ENCODE measurements at regions not wholly inside any gene's neighbourhood (a gene's known extent, or its start where the extent isn't known, plus 50 kb on each side); places are given as distances from the start of the nearest gene placed in this dataset.

- CTCF ChIA-PET = no interaction called here
- no peak for TF ChIP-seq CTCF (IDR thresholded peaks at IDR 0.05; ENCODE audit: insufficient read depth, low read length, missing control alignments)
- H3K4me3 ChIP-seq (ENCODE audit: low read depth, low read length) = no peak overlapping the region
- POLR2A ChIA-PET = no interaction called here
- DNase-seq (ENCODE audit: low read depth, low spot score) = no peak
These were observed 77.5 kb upstream of the OLFM1 start for GRCh38 chr9:135009794-135010585.

GRCh38 chr9:135010586-135010860 lies 76.9 kb upstream of the OLFM1 start:
- no peak for DNase-seq (ENCODE audit: low read depth, low spot score)
- no peak overlapping the region for H3K4me3 ChIP-seq (ENCODE audit: low read depth, low read length)
- ChIA-PET CTCF (no interaction called here), POLR2A (no interaction called here)
- TF ChIP-seq CTCF (IDR thresholded peaks at IDR 0.05; ENCODE audit: insufficient read depth, low read length, missing control alignments) = no peak

GRCh38 chr9:135010921-135011320 lies 76.5 kb upstream of the OLFM1 start:
- ChIA-PET CTCF (no interaction called here), POLR2A (no interaction called here)
- H3K4me3 ChIP-seq (ENCODE audit: low read depth, low read length) = no peak overlapping the region
- no peak for DNase-seq (ENCODE audit: low read depth, low spot score)
- no peak for TF ChIP-seq CTCF (IDR thresholded peaks at IDR 0.05; ENCODE audit: insufficient read depth, low read length, missing control alignments)

GRCh38 chr9:135012166-135012565 lies 75.3 kb upstream of the OLFM1 start:
- TF ChIP-seq CTCF (IDR thresholded peaks at IDR 0.05; ENCODE audit: insufficient read depth, low read length, missing control alignments) = no peak
- POLR2A ChIA-PET = interaction anchor here (0.5 kb wide), 1 partner anchor 9 kb away, joined by 5 read pairs; no protein-coding TSS in a partner anchor
- no peak for DNase-seq (ENCODE audit: low read depth, low spot score)
- H3K4me3 ChIP-seq (ENCODE audit: low read depth, low read length) = no peak overlapping the region
- CTCF ChIA-PET = no interaction called here

DNA sequence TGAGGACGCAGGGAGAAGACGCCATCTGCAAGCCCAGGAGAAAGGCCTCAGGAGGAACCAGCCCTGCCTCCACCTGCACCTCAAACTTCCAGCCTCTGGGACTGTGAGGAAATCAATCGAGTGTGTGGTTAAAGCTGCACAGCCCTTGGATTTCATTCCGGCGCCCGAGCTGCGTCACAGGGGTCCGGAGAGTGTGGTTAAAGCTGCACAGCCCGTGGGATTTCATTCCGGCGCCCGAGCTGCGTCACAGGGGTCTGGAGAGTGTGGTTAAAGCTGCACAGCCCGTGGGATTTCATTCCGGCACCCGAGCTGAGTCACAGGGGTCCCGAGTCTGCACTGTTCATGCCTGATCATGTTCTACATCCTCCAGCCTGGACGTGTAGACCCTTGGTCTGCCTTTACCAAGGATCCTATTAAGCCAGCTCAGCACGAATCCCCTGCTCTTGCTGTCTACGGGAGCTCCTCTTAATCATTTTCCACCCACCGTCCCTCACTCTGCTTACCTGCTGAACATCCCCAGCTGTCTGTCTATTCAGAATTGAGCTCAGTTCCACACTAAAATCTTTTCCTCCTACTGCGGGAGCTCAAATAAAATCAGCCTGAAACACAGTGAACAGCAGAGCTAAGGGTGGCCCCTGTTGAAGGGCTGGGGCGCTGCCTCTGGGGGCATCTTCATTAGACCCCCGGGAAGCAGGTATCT lies 73.0 kb upstream of the OLFM1 start:
- POLR2A ChIA-PET = no interaction called here
- CTCF ChIA-PET = no interaction called here
- H3K4me3 ChIP-seq (ENCODE audit: low read depth, low read length) = no peak overlapping the region
- no peak for DNase-seq (ENCODE audit: low read depth, low spot score)
- no peak for TF ChIP-seq CTCF (IDR thresholded peaks at IDR 0.05; ENCODE audit: insufficient read depth, low read length, missing control alignments)

GRCh38 chr9:135015096-135015495 lies 72.4 kb upstream of the OLFM1 start:
- H3K4me3 ChIP-seq (ENCODE audit: low read depth, low read length) = no peak overlapping the region
- ChIA-PET CTCF (no interaction called here), POLR2A (no interaction called here)
- no peak for TF ChIP-seq CTCF (IDR thresholded peaks at IDR 0.05; ENCODE audit: insufficient read depth, low read length, missing control alignments)
- no peak for DNase-seq (ENCODE audit: low read depth, low spot score)
